ENCODE measurements at regions not wholly inside any gene's neighbourhood (a gene's known extent, or its start where the extent isn't known, plus 50 kb on each side); places are given as distances from the start of the nearest gene placed in this dataset.

DNA sequence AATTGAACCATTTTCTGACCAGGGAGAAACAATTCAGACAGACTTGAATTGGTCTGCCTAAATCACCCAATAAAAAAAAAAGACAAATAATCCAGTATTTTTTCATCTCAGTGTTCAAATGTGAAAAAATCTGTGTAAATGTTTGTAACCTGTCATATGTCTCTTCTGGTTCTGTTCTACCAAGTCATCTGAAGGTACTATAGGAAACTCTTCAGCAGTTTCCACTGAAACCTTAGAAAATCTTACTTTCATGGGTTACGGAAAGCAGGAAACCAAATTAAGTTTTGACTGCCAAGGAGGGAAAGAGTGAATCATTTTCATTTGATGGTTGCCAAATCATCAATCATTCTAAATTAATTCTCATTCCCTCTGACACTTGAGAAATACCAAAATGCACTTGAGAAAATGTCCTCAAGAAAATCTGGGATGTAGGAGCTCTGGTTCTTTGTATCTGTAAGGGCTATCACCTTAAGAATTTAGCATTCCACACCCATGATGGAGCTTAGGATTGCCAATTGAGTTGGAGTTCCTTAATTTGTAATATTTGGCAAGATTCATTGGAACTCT, 278.2 kb upstream of the KCNH8 start:
- Histone ChIP-seq H3K4me1 (ENCODE audit: low read length) (no peaks in the 10 kb centered on the region), H3K4me3 (ENCODE audit: low read length) (no peak overlapping the region), H3K4me2 (ENCODE audit: low read depth, low read length, poor library complexity, severe bottlenecking) (no peak overlapping the region), H3K27ac (ENCODE audit: low read length) (no peak overlapping the region), H3K9ac (ENCODE audit: low read length) (no peak overlapping the region), H2AFZ (ENCODE audit: low read length) (no peak overlapping the region), H3K9me3 (ENCODE audit: low read length) (no peaks in the 10 kb centered on the region), H3K36me3 (ENCODE audit: insufficient read depth, low read length) (no peaks in the 10 kb centered on the region), H3K79me2 (ENCODE audit: low read length) (no peaks in the 10 kb centered on the region), H3K9me2 (replicated peaks; ENCODE audit: insufficient read depth, low read length) (no peaks in the 10 kb centered on the region), H4K20me1 (ENCODE audit: insufficient read depth, low read depth, low read length) (no peaks in the 10 kb centered on the region), H3K27me3 (ENCODE audit: low read length) (no peaks in the 10 kb centered on the region)
- no peak for DNase-seq

DNA sequence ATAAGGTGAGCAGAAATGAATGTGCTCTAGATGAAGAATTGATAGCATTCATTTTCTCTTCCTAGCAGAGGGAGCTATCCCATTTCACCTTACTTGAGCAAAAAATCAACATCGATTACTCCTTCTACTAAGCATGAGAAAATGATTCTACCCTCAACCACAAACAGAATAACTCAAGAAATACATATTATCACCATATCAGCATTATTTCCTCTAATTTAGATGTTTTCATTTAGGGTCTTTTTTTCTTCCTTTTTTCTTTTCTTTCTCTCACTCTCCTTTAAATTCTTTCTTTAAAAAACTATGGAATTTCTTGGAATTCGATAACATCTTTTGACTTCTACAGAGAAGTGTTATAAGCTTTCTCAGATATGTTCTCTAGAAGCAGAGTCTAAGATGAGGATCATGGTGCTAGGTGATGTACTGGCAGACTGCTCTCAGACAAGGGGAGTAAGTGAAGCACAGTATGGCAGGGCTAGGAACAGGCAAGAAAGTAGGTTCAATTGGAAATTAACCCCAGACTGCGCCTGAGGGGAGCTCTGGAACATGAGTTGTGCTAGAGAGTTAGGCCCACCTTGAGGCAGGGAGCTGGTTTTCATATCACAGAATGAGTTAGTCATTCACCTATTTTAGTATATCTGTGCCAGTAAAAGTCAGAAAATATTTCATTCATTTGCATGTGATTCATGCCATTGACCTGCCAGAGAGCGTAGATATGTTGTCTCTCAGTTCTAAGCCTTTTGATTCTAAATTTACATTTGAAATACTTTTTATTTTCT, 279.2 kb upstream of the KCNH8 start:
- H3K4me2 ChIP-seq (ENCODE audit: low read depth, low read length, poor library complexity, severe bottlenecking): no peak overlapping the region
- H3K9me3 ChIP-seq (ENCODE audit: low read length): no peaks in the 10 kb centered on the region
- no peak overlapping the region for H3K4me3 ChIP-seq (ENCODE audit: low read length)
- H3K79me2 ChIP-seq (ENCODE audit: low read length): no peaks in the 10 kb centered on the region
- no peaks in the 10 kb centered on the region for H3K4me1 ChIP-seq (ENCODE audit: low read length)
- H3K27ac ChIP-seq (ENCODE audit: low read length): no peak overlapping the region
- H2AFZ ChIP-seq (ENCODE audit: low read length): no peak overlapping the region
- H3K9ac ChIP-seq (ENCODE audit: low read length): no peak overlapping the region
- no peak for DNase-seq
- H3K9me2 ChIP-seq (replicated peaks; ENCODE audit: insufficient read depth, low read length): no peaks in the 10 kb centered on the region
- H3K36me3 ChIP-seq (ENCODE audit: insufficient read depth, low read length): no peaks in the 10 kb centered on the region
- no peaks in the 10 kb centered on the region for H4K20me1 ChIP-seq (ENCODE audit: insufficient read depth, low read depth, low read length)
- no peaks in the 10 kb centered on the region for H3K27me3 ChIP-seq (ENCODE audit: low read length)

DNA sequence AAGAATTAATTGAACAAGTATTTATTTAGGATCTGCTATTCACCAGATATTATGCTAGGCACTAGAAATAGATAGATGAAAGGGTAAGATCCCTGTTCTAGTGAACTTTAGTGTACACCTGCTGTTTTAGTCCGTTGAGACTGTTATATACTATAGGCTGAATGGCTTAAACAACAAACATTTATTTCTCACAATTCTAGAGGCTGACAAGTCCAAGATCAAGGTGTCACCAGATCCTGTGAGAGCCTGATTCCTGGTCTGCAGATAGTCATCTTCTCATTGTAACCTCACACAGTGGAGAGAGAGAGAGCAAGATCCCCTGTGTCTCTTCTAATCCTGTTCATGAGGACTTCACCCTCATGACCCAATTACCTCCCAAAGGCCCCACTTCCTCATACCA, 281.4 kb upstream of the KCNH8 start:
- Histone ChIP-seq H3K4me2 (ENCODE audit: low read depth, low read length, poor library complexity, severe bottlenecking) (no peak overlapping the region), H3K27me3 (ENCODE audit: low read length) (no peaks in the 10 kb centered on the region), H3K79me2 (ENCODE audit: low read length) (no peaks in the 10 kb centered on the region), H3K9ac (ENCODE audit: low read length) (no peak overlapping the region), H4K20me1 (ENCODE audit: insufficient read depth, low read depth, low read length) (no peaks in the 10 kb centered on the region), H3K9me2 (replicated peaks; ENCODE audit: insufficient read depth, low read length) (no peaks in the 10 kb centered on the region), H3K4me3 (ENCODE audit: low read length) (no peak overlapping the region), H3K36me3 (ENCODE audit: insufficient read depth, low read length) (no peaks in the 10 kb centered on the region), H3K4me1 (ENCODE audit: low read length) (no peaks in the 10 kb centered on the region), H3K27ac (ENCODE audit: low read length) (no peak overlapping the region), H2AFZ (ENCODE audit: low read length) (no peak overlapping the region), H3K9me3 (ENCODE audit: low read length) (no peaks in the 10 kb centered on the region)
- DNase-seq: no peak

DNA sequence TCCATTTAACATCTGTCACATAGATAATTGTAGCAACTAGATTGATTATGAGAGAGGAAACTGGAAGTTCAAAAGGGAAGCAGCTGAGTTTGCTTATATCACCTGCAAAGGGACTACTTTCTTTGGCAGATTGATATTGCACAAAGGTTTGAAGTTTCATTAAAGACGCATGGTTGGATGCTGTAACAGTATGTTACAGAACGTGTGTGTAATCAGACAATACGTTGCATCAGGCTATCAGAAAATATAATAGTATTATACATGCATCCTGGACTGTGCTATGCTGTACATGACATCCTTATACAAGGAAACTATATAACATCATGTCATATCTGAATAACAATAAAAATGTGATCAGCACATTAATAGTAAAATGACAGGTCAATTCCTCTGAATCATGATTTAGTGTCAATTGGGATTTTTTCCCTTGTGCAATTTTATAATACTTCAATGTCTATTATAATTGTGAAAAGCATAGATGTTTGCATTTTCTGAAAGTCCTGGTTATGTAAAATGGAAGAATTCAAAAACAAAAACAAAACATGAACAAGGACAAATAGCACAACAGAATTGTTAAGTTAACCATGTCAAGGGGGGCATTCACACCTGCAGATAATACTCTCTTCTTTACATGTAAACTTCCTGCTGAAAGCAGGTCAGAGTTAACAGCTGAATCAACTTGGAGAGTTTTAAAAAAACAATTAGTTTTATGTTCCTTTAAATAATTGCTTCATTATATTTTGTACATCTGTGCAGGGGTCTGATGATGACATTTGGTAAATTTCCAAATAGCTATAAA, 283.2 kb upstream of the KCNH8 start:
- DNase-seq: no peak
- no peak overlapping the region for H3K4me3 ChIP-seq (ENCODE audit: low read length)
- H3K79me2 ChIP-seq (ENCODE audit: low read length): no peaks in the 10 kb centered on the region
- H3K4me1 ChIP-seq (ENCODE audit: low read length): no peaks in the 10 kb centered on the region
- H4K20me1 ChIP-seq (ENCODE audit: insufficient read depth, low read depth, low read length): no peaks in the 10 kb centered on the region
- H3K9me2 ChIP-seq (replicated peaks; ENCODE audit: insufficient read depth, low read length): no peaks in the 10 kb centered on the region
- no peak overlapping the region for H2AFZ ChIP-seq (ENCODE audit: low read length)
- H3K36me3 ChIP-seq (ENCODE audit: insufficient read depth, low read length): no peaks in the 10 kb centered on the region
- H3K27me3 ChIP-seq (ENCODE audit: low read length): no peaks in the 10 kb centered on the region
- H3K9ac ChIP-seq (ENCODE audit: low read length): no peak overlapping the region
- H3K9me3 ChIP-seq (ENCODE audit: low read length): no peaks in the 10 kb centered on the region
- no peak overlapping the region for H3K4me2 ChIP-seq (ENCODE audit: low read depth, low read length, poor library complexity, severe bottlenecking)
- no peak overlapping the region for H3K27ac ChIP-seq (ENCODE audit: low read length)

GRCh38 chr3:18862077-18862476, 286.2 kb upstream of the KCNH8 start:
- no peak overlapping the region for H3K4me2 ChIP-seq (ENCODE audit: low read depth, low read length, poor library complexity, severe bottlenecking)
- no peak overlapping the region for H3K9ac ChIP-seq (ENCODE audit: low read length)
- H4K20me1 ChIP-seq (ENCODE audit: insufficient read depth, low read depth, low read length): no peaks in the 10 kb centered on the region

DNA sequence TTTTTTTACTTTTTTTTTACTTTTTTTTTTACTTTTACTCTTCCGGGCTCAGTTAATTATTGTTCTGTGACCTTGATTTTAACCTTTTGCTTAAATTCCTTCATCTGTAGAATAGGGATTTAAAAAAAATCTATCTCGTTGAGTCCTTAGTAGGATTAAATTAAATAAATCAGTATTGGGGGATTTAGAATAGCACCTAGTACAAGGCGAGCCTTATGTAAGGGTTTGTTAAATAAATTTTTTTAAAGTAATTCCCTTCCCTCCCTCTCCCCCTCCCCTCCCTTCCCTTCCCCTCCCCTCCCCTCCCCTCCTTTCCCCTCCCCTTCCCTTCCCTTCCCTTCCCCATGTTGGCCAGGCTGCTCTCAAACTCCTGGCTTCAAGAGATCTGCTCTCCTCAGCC, 287.2 kb upstream of the KCNH8 start:
- Histone ChIP-seq H3K4me3 (ENCODE audit: low read length) (no peak overlapping the region), H3K9me2 (replicated peaks; ENCODE audit: insufficient read depth, low read length) (no peaks in the 10 kb centered on the region), H3K4me2 (ENCODE audit: low read depth, low read length, poor library complexity, severe bottlenecking) (no peak overlapping the region), H3K79me2 (ENCODE audit: low read length) (no peaks in the 10 kb centered on the region), H3K9me3 (ENCODE audit: low read length) (no peaks in the 10 kb centered on the region), H3K27ac (ENCODE audit: low read length) (no peak overlapping the region), H3K9ac (ENCODE audit: low read length) (no peak overlapping the region), H2AFZ (ENCODE audit: low read length) (no peak overlapping the region), H3K27me3 (ENCODE audit: low read length) (no peaks in the 10 kb centered on the region), H3K4me1 (ENCODE audit: low read length) (no peaks in the 10 kb centered on the region), H4K20me1 (ENCODE audit: insufficient read depth, low read depth, low read length) (no peaks in the 10 kb centered on the region), H3K36me3 (ENCODE audit: insufficient read depth, low read length) (no peaks in the 10 kb centered on the region)
- DNase-seq: no peak

More at GRCh38 chr3:18862077-18862476, 286.2 kb upstream of the KCNH8 start:
- Histone ChIP-seq H3K27me3 (ENCODE audit: low read length) (no peaks in the 10 kb centered on the region), H3K79me2 (ENCODE audit: low read length) (no peaks in the 10 kb centered on the region), H3K36me3 (ENCODE audit: insufficient read depth, low read length) (no peaks in the 10 kb centered on the region), H2AFZ (ENCODE audit: low read length) (no peak overlapping the region), H3K4me1 (ENCODE audit: low read length) (no peaks in the 10 kb centered on the region), H3K27ac (ENCODE audit: low read length) (no peak overlapping the region), H3K4me3 (ENCODE audit: low read length) (no peak overlapping the region), H3K9me3 (ENCODE audit: low read length) (no peaks in the 10 kb centered on the region), H3K9me2 (replicated peaks; ENCODE audit: insufficient read depth, low read length) (no peaks in the 10 kb centered on the region)
- no peak for DNase-seq

DNA sequence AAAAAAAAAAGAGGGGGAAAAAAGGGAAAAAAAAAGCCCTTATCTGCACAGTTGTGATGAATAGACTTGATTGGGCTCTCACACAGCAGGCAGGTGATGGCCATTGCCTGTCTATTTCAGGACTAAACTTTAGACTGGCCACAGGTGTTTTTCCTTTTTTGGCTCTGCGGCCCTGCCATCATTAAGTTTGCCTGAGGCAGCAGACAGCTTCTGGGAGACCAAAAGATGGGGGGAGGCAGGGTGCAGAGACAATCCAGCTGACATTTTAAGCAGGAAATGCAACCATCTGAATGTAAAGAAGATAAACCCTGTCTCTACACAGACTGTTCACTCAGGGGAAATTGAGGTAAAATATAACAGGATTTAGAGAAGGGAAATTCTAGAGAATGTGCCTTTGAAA, 295.0 kb upstream of the KCNH8 start:
- H3K4me3 ChIP-seq (ENCODE audit: low read length): no peak overlapping the region

DNA sequence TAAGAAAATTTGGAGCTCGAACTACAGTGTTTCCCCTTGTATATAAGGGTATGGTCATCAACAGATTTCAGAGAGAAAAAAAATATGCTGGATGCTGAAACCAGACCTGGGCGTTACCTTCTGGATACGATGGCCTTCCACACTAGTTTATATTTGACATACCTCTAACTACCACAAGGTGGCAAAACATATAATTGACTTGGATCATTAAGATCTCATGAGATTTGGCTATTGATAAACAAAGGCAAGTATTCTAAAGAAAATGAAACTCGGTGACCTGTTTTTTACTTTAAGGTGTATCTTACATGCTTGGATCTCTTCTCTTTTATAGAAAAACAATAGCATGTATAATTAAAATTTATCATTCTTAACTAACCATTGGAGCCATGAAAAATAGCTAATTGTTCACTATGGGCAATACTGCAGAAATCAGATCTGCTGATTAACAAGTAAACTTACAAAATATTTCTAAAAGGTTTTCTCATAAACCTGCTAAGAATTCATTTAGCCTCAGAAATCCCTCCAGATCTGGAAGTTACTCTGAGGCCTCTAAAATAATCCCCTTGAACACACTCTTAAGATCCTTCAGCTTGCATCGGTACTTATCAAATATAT, 300.6 kb upstream of the KCNH8 start:
- no peaks in the 10 kb centered on the region for H3K9me3 ChIP-seq (ENCODE audit: low read length)
- no peak overlapping the region for H3K27ac ChIP-seq (ENCODE audit: low read length)
- no peaks in the 10 kb centered on the region for H4K20me1 ChIP-seq (ENCODE audit: insufficient read depth, low read depth, low read length)
- no peaks in the 10 kb centered on the region for H3K79me2 ChIP-seq (ENCODE audit: low read length)
- no peak overlapping the region for H3K4me3 ChIP-seq (ENCODE audit: low read length)
- DNase-seq: peak; percentile 71
- H3K9ac ChIP-seq (ENCODE audit: low read length): no peak overlapping the region
- H3K9me2 ChIP-seq (replicated peaks; ENCODE audit: insufficient read depth, low read length): no peaks in the 10 kb centered on the region
- no peak overlapping the region for H2AFZ ChIP-seq (ENCODE audit: low read length)
- H3K4me1 ChIP-seq (ENCODE audit: low read length): no peaks in the 10 kb centered on the region
- H3K4me2 ChIP-seq (ENCODE audit: low read depth, low read length, poor library complexity, severe bottlenecking): no peak overlapping the region
- no peaks in the 10 kb centered on the region for H3K27me3 ChIP-seq (ENCODE audit: low read length)
- no peaks in the 10 kb centered on the region for H3K36me3 ChIP-seq (ENCODE audit: insufficient read depth, low read length)

More for the DNA sequence above, 295.0 kb upstream of the KCNH8 start:
- no peak for DNase-seq
- Histone ChIP-seq H2AFZ (ENCODE audit: low read length) (no peak overlapping the region), H3K9me3 (ENCODE audit: low read length) (no peaks in the 10 kb centered on the region), H3K9me2 (replicated peaks; ENCODE audit: insufficient read depth, low read length) (no peaks in the 10 kb centered on the region), H3K9ac (ENCODE audit: low read length) (no peak overlapping the region), H3K79me2 (ENCODE audit: low read length) (no peaks in the 10 kb centered on the region), H3K36me3 (ENCODE audit: insufficient read depth, low read length) (no peaks in the 10 kb centered on the region), H3K27me3 (ENCODE audit: low read length) (no peaks in the 10 kb centered on the region), H3K4me1 (ENCODE audit: low read length) (no peaks in the 10 kb centered on the region), H4K20me1 (ENCODE audit: insufficient read depth, low read depth, low read length) (no peaks in the 10 kb centered on the region), H3K27ac (ENCODE audit: low read length) (no peak overlapping the region), H3K4me2 (ENCODE audit: low read depth, low read length, poor library complexity, severe bottlenecking) (no peak overlapping the region)

Measured in Karpas-422 (cell line).